Suprapubic skin (tissue), 4 donors: ENCODE measurements at regions not wholly inside any gene's neighbourhood (a gene's known extent, or its start where the extent isn't known, plus 50 kb on each side); places are given as distances from the start of the nearest gene placed in this dataset.

ENCODE experiments used
- DNase-seq, 2 donors: peaks; one replicate each; pipeline ENCODE4 v3.0.0-alpha.2; 2019; ENCODE audit warnings: low spot score in 2 of 2
- H3K27ac ChIP-seq: fragments of 200-600 bp; sonication (generic); one replicate; pipeline ENCODE4 v1.5.1; 2019
- H3K27me3 ChIP-seq: fragments of 200-600 bp; sonication (generic); one replicate; pipeline ENCODE4 v1.5.1; 2019
- H3K36me3 ChIP-seq: fragments of 200-600 bp; sonication (generic); one replicate; pipeline ENCODE4 v1.5.1; 2019
- H3K4me1 ChIP-seq: fragments of 200-600 bp; sonication (generic); one replicate; pipeline ENCODE4 v1.5.1; 2019
- H3K4me3 ChIP-seq: fragments of 200-600 bp; sonication (generic); one replicate; pipeline ENCODE4 v1.5.1; 2019; ENCODE audit warnings: mild to moderate bottlenecking
- H3K9me3 ChIP-seq: fragments of 200-600 bp; sonication (generic); one replicate; pipeline ENCODE4 v1.5.1; 2019
- CTCF ChIP-seq, 2 donors: fragments of 200-600 bp in 1 of 2; fragments of 450-650 bp in 1 of 2; sonication (generic) in 1 of 2; IDR thresholded peaks; one replicate each; pipeline ENCODE4 v1.5.1; 2016 to 2019; ENCODE audit warnings: antibody characterized with exemption in 2 of 2, mild to moderate bottlenecking in 1 of 2, moderate library complexity in 1 of 2
- EP300 ChIP-seq: sonication (generic); formaldehyde crosslinking; IDR thresholded peaks from one replicate; pipeline ENCODE4 v1.6.1; 2017; ENCODE audit warnings: antibody characterized with exemption
- POLR2A ChIP-seq, 2 donors: fragments of 450-650 bp; IDR thresholded peaks; one replicate each; pipeline ENCODE4 v1.6.1; 2017; ENCODE audit warnings: antibody characterized with exemption in 2 of 2, mild to moderate bottlenecking in 2 of 2, moderate library complexity in 2 of 2
- POLR2AphosphoS5 ChIP-seq, 3 donors: sonication (generic); formaldehyde crosslinking; IDR thresholded peaks; one replicate each; pipeline ENCODE4 v1.6.1; 2017; ENCODE audit warnings: antibody characterized with exemption in 3 of 3
- WGBS: methylation state at CpG from one replicate; pipeline ENCODE4 v1.1.5; 2018; 5-methylcytosine and 5-hydroxymethylcytosine counted together

GRCh38 chr9:84224246-84224645 lies 116.3 kb downstream of the SLC28A3 start:
- H3K4me1 ChIP-seq = no peaks in the 10 kb centered on the region
- H3K36me3 ChIP-seq = no peaks in the 10 kb centered on the region
- no peak overlapping the region for H3K27ac ChIP-seq
- 66% methylated on average over 5 of the region's 5 CpGs for WGBS
- TF ChIP-seq POLR2A (IDR thresholded peaks at IDR 0.05) = no peak
- no peak for TF ChIP-seq POLR2AphosphoS5 (IDR thresholded peaks at IDR 0.05)
- no peak for TF ChIP-seq CTCF (IDR thresholded peaks at IDR 0.05)
- TF ChIP-seq EP300 = no peak
- H3K27me3 ChIP-seq = no peaks in the 10 kb centered on the region
- H3K4me3 ChIP-seq = no peak overlapping the region
- DNase-seq = no peak
- H3K9me3 ChIP-seq = no peaks in the 10 kb centered on the region
